ENCODE measurements at regions not wholly inside any gene's neighbourhood (a gene's known extent, or its start where the extent isn't known, plus 50 kb on each side); places are given as distances from the start of the nearest gene placed in this dataset.
"Not testable (repeated sequence)": the region's sequence is repeated elsewhere in the genome, so short reads cannot be mapped to it uniquely, and the experiment has no call there.

DNA sequence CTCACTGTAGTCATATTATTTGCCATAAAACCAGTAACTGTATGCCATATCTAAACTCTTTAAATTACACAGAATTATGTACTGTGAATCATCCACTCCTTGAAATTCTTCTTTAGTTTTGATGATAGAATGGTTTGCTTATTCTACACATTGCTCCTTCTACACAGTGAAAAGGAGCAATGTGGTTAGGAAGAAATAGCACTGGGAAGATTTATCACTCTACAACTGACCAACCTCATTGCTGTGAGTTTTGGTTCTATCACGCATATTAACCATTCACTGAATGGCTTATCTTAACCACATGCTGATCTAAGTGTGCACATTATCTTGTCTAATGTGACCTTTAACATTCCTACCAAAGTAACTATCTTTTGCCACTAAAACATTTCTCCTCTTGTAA, 415.7 kb upstream of the NDST4 start:
- Mint-ChIP-seq H3K4me1 (no peaks in the 10 kb centered on the region), H3K36me3 (no peaks in the 10 kb centered on the region), H3K27me3 (no peaks in the 10 kb centered on the region), H3K9me3 (no peaks in the 10 kb centered on the region), H3K4me3 (no peak overlapping the region), H3K27ac (no peak overlapping the region)
- POLR2A ChIA-PET, result no interaction called here
- ATAC-seq (ENCODE audit: low read depth), result no peak
- no peak for DNase-seq

DNA sequence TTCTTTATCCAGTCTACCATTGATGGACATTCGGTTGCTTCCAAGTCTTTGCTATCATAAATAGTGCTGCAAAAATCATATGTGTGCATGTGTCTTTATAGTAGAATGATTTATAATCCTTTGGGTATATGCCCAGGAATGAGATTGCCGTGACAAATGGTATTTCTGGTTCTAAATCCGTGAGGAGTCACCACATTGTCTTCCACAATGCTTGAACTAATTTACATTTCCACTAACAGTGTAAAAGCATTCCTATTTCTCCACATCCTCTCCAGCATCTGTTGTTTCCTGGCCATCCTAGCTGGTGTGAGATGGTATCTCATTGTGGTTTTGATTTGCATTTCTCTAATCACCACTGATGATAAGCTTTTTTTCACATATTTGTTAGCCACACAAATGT, 406.1 kb upstream of the NDST4 start:
- POLR2A ChIA-PET; ATAC-seq (ENCODE audit: low read depth); H3K4me1 Mint-ChIP-seq; H3K9me3 Mint-ChIP-seq; H3K27me3 Mint-ChIP-seq; H3K4me3 Mint-ChIP-seq; H3K36me3 Mint-ChIP-seq; DNase-seq; H3K27ac Mint-ChIP-seq: not testable (repeated sequence)

DNA sequence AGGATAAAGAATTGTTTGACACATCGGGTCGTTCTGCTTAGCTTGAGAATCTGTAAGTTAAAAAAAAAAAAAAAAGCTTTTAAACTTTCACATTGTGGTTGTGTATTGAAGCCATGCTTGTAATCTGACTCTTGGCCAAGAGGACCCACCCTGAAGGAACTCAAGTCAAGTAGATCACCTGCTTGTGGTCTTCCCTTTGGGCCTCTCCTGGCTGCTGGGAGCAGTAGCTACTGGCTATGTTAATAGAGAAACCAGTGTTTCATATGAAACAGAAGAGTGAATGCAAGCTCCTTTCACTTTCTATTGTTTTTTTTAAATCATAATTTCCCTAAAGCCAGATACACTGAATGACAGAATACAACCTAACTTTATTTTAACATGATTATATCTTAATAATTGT, 402.4 kb upstream of the NDST4 start:
- no peaks in the 10 kb centered on the region for H3K4me1 Mint-ChIP-seq
- H3K27ac Mint-ChIP-seq, result no peak overlapping the region
- ATAC-seq (ENCODE audit: low read depth) (no peak), DNase-seq (no peak)
- no peak overlapping the region for H3K4me3 Mint-ChIP-seq
- no peaks in the 10 kb centered on the region for H3K27me3 Mint-ChIP-seq
- POLR2A ChIA-PET, result no interaction called here
- H3K36me3 Mint-ChIP-seq, result no peaks in the 10 kb centered on the region
- H3K9me3 Mint-ChIP-seq, result peaks cover 5% of the 10 kb centered on the region

DNA sequence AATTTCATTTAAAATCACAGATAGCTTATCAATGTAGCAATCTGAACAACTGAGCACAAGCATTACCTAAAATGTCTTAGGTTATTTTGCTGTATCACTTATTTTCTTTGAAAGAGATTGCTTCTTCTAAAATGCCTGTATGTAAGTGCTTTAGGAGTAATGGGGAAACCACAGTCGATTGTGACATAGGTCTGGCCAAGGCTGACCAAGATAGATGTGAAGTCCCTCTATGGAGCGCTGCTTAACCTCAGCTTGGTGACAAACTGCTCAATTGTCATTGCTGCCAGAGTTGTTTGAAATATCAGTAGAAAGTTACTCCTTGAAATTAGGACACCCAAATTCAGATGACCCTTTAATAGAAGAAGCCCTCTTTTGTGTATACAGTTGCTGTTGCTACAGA, 401.9 kb upstream of the NDST4 start:
- peaks cover 5% of the 10 kb centered on the region for H3K9me3 Mint-ChIP-seq
- ATAC-seq (ENCODE audit: low read depth), result no peak
- H3K27me3 Mint-ChIP-seq, result no peaks in the 10 kb centered on the region
- no peak overlapping the region for H3K4me3 Mint-ChIP-seq
- no peak overlapping the region for H3K27ac Mint-ChIP-seq
- no peak for DNase-seq
- no peaks in the 10 kb centered on the region for H3K4me1 Mint-ChIP-seq
- POLR2A ChIA-PET, result no interaction called here
- no peaks in the 10 kb centered on the region for H3K36me3 Mint-ChIP-seq

DNA sequence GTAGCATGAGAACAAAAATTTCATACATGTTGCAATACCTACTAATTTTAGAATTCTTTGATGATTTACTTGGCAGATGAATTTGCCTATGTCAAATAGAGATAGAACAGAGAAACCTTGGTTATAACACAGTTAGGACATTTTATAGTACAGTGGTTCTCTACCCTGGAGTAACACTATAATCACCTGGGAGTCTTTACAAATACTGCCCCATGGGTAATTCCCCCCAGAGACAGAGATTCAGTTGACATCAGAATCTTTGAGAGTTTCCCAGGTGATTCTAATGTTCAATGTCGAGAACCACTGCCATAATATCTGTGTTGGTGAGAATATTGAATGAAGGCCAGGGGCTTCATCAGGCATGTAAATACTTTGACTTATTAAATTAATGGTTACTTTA, 401.3 kb upstream of the NDST4 start:
- POLR2A ChIA-PET, result no interaction called here
- no peak overlapping the region for H3K4me3 Mint-ChIP-seq
- no peaks in the 10 kb centered on the region for H3K36me3 Mint-ChIP-seq
- H3K4me1 Mint-ChIP-seq, result no peaks in the 10 kb centered on the region
- DNase-seq (no peak), ATAC-seq (ENCODE audit: low read depth) (no peak)
- peaks cover 2% of the 10 kb centered on the region for H3K9me3 Mint-ChIP-seq
- H3K27ac Mint-ChIP-seq, result no peak overlapping the region
- no peaks in the 10 kb centered on the region for H3K27me3 Mint-ChIP-seq

DNA sequence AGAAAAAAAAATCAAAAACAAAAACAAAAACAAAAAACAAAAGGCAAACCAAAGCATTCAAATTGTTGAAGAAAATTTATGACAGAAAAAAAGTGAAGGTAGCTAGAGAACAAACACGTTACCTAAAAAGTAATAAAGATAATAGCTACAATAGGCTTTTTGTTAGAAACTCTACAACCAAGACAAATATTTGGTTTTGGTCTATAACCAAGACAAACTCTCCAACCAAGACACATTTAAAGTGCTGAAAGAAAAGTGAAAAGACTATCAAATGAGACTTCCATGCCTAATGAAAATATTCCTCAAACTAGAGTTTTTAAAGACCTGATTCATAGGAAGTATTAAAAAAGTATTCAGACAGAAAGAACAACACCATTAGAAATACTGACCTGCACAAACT, 391.9 kb upstream of the NDST4 start:
- Mint-ChIP-seq H3K9me3 (no peaks in the 10 kb centered on the region), H3K4me3 (no peak overlapping the region), H3K27me3 (no peaks in the 10 kb centered on the region), H3K4me1 (no peaks in the 10 kb centered on the region), H3K27ac (no peak overlapping the region), H3K36me3 (no peaks in the 10 kb centered on the region)
- no peak for ATAC-seq (ENCODE audit: low read depth)
- POLR2A ChIA-PET, result no interaction called here
- DNase-seq, result no peak

DNA sequence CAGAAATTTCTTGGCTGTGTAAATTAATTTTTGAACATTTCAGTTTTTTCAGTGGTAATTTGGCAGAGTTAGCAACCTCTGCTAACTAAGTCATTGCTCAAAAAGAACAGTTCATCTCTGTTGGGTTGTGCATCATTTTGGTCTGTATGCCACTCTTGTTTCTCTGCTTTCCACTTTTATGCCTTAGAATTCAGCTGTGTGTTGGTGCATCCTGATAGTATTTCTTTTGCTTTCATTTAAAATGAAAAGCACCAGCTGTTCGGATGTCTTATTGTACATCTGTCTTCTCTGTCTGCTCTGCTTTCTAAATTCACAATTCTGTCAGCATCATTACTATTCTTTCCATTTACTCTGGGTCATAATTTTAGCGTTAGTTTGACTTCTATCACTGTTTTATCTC, 388.2 kb upstream of the NDST4 start:
- no peaks in the 10 kb centered on the region for H3K9me3 Mint-ChIP-seq
- no peaks in the 10 kb centered on the region for H3K36me3 Mint-ChIP-seq
- no peaks in the 10 kb centered on the region for H3K4me1 Mint-ChIP-seq
- ATAC-seq (ENCODE audit: low read depth), result no peak
- POLR2A ChIA-PET, result no interaction called here
- H3K27ac Mint-ChIP-seq, result no peak overlapping the region
- DNase-seq, result no peak
- no peak overlapping the region for H3K4me3 Mint-ChIP-seq
- no peaks in the 10 kb centered on the region for H3K27me3 Mint-ChIP-seq

DNA sequence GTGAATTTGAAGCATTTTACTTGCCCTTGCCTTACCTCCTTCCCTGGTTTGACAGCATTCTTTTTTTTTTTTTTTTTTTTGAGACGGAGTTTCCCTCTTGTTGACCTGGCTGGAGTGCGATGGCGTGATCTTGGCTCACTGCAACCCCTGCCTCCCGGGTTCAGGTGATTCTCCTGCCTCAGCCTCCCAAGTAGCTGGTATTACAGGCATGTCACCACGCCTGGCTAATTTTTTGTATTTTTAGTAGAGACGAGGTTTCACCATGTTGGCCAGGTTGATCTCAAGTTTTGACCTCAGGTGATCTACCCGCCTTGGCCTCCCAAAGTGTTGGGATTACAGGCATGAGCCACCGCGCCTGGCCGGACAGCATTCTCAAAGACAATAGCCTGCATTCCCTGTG, 380.4 kb upstream of the NDST4 start:
- H3K4me1 Mint-ChIP-seq; H3K9me3 Mint-ChIP-seq; H3K36me3 Mint-ChIP-seq; H3K4me3 Mint-ChIP-seq; POLR2A ChIA-PET; H3K27me3 Mint-ChIP-seq; DNase-seq; ATAC-seq (ENCODE audit: low read depth); H3K27ac Mint-ChIP-seq: not testable (repeated sequence)

DNA sequence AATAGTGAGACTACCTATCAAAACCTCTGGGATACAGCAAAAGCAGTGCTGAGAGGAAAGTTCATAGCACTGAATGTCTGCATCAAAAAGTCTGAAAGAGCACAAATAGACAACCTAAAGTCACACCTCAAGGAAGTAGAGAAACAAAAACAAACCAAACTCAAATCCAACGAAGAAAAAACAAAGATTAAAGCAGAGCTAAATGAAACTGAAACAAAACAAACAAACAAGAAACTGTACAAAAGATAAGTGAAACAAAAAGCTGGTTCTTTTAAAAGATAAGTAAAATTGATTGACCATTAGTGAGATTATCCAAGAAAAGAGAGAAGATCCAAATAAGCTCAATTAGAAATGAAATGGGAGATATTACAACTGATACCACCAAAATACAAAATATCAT, 378.3 kb upstream of the NDST4 start:
- Mint-ChIP-seq H3K4me1 (no peaks in the 10 kb centered on the region), H3K9me3 (peaks cover 4% of the 10 kb centered on the region), H3K36me3 (no peaks in the 10 kb centered on the region), H3K4me3 (no peak overlapping the region), H3K27me3 (no peaks in the 10 kb centered on the region), H3K27ac (no peak overlapping the region)
- DNase-seq (no peak), ATAC-seq (ENCODE audit: low read depth) (no peak)
- POLR2A ChIA-PET, result no interaction called here

DNA sequence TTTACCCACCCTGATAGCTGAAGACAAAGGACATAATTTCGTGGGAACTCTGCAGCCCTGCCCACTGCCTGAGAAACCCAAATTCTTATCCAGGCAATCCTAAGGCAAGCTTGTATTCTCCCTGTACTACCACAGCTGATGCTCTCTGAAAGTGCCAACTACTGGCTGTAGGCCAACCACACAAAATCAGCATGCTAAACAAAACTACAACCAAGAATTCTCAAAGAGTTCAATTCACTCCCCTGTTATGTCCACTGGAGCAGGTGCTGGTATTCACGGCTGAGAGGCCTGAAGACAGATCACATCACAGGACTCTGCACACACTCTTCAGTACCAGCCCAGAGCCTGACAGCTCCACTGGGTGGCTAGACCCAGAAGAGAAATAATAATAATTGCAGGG, 375.9 kb upstream of the NDST4 start:
- Mint-ChIP-seq H3K27me3 (no peaks in the 10 kb centered on the region), H3K4me1 (no peaks in the 10 kb centered on the region), H3K36me3 (no peaks in the 10 kb centered on the region), H3K9me3 (peaks cover 1% of the 10 kb centered on the region), H3K27ac (no peak overlapping the region), H3K4me3 (no peak overlapping the region)
- DNase-seq (no peak), ATAC-seq (ENCODE audit: low read depth) (no peak)
- POLR2A ChIA-PET, result no interaction called here

DNA sequence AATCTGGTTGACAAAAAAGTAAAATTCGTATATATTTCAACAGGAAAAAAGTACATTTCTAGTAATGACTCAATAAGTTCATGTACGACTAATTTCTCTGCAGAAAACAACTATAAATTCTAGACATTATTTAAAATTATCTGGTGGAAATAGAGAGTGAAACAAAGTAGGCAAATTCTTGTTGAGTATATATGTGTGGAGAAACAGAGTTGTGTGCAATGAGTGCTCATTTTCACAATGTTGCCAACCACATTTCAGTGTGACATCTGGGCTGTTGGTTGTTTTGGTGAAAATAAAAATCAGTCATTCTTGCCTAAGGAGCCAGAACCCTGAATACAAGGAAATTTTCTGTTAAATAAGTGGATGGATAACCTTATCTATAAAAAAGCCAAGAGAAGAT, 372.0 kb upstream of the NDST4 start:
- no peak for ATAC-seq (ENCODE audit: low read depth)
- no peaks in the 10 kb centered on the region for H3K4me1 Mint-ChIP-seq

DNA sequence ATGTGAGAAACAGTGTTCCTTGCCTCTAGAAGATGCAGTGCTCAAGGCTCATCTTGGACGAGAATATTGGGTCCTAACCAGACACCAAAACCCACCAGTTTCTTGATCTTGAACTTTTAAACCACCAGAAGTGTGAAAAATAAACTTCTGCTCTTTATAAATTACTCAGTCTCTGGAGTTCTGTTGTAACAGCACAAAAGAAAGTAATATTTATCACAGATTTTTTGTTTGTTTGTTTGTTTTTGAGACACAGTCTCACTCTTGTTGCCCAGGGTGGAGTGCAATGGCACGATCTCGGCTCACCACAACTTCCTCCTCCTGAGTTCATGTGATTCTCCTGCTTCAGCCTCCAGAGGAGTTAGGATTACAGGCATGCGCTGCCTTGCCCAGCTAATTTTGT, 371.1 kb upstream of the NDST4 start:
- Mint-ChIP-seq H3K27me3 (no peaks in the 10 kb centered on the region), H3K36me3 (no peaks in the 10 kb centered on the region), H3K4me3 (no peak overlapping the region), H3K27ac (no peak overlapping the region), H3K9me3 (peaks cover 3% of the 10 kb centered on the region), H3K4me1 (no peaks in the 10 kb centered on the region)
- ATAC-seq (ENCODE audit: low read depth) (no peak), DNase-seq (no peak)
- POLR2A ChIA-PET, result no interaction called here

More for the DNA sequence above, 372.0 kb upstream of the NDST4 start:
- POLR2A ChIA-PET, result no interaction called here
- no peak for DNase-seq
- Mint-ChIP-seq H3K9me3 (peaks cover 4% of the 10 kb centered on the region), H3K27ac (no peak overlapping the region), H3K27me3 (no peaks in the 10 kb centered on the region), H3K36me3 (no peaks in the 10 kb centered on the region), H3K4me3 (no peak overlapping the region)

DNA sequence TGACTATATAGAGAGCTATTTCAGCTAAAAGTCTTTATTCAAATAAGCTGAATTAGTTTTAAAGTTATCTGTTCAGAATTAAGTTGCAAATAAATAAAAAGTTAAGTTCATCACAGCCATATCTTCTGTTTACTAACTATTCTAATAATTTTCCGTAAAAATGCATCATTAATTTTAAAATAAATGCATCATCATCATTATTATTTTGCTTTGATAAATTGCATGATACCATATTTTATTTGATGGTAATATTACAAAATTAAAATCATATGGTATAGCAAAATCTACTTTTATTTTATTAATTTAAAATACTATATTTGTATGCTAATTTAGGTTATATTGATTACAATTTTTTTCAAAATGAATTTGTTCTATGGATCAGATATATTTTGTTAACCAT, 357.3 kb upstream of the NDST4 start:
- Mint-ChIP-seq H3K27me3 (no peaks in the 10 kb centered on the region), H3K36me3 (no peaks in the 10 kb centered on the region), H3K4me1 (no peaks in the 10 kb centered on the region), H3K27ac (no peak overlapping the region), H3K9me3 (no peaks in the 10 kb centered on the region), H3K4me3 (no peak overlapping the region)
- no peak for ATAC-seq (ENCODE audit: low read depth)
- DNase-seq, result no peak
- POLR2A ChIA-PET, result no interaction called here

DNA sequence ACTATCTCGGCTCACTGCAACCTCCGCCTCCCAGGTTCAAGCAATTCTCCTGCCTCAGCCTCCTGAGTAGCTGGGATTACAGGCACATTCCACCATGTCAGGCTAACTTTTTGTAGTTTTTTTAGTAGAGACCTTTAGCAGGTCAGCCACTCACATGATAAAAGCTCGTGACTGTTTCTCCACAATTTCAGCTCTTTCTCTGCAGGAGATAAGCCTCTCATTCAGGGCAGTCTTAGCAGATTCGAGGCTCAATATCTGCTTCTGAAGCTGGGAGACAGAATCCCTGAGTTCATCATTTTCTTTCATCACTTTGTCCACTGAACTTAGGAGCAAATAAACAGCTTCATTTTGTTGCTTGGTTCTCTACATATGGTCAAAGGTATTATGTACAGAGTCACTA, 345.9 kb upstream of the NDST4 start:
- POLR2A ChIA-PET; H3K9me3 Mint-ChIP-seq; H3K27me3 Mint-ChIP-seq; H3K27ac Mint-ChIP-seq; DNase-seq; H3K4me1 Mint-ChIP-seq; H3K36me3 Mint-ChIP-seq; ATAC-seq (ENCODE audit: low read depth); H3K4me3 Mint-ChIP-seq: not testable (repeated sequence)

DNA sequence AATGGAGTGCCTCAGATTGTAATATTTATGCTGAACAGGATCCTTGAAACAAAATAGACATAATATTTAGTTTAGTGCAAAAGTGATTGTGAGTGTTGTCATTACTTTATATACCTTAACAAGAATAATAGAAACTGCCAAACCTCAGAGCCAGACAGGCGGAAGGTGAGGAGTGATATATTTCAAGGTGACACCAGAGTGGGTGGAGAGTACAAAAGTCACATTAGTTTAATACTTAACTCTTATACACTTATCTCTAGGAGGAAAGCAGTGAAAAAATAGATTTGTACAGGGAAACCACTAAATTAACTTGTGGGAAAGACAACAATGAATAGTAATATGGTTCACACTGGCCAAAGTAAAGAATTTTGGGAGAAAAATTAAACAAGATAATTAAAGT, 342.8 kb upstream of the NDST4 start:
- H3K9me3 Mint-ChIP-seq, result peaks cover 4% of the 10 kb centered on the region
- H3K4me3 Mint-ChIP-seq, result no peak overlapping the region
- POLR2A ChIA-PET, result no interaction called here
- H3K27me3 Mint-ChIP-seq, result no peaks in the 10 kb centered on the region
- ATAC-seq (ENCODE audit: low read depth) (no peak), DNase-seq (no peak)
- H3K4me1 Mint-ChIP-seq, result no peaks in the 10 kb centered on the region
- H3K36me3 Mint-ChIP-seq, result no peaks in the 10 kb centered on the region
- no peak overlapping the region for H3K27ac Mint-ChIP-seq
